H9 (cell line): ENCODE measurements at regions not wholly inside any gene's neighbourhood (a gene's known extent, or its start where the extent isn't known, plus 50 kb on each side); places are given as distances from the start of the nearest gene placed in this dataset.

Source experiments
- DNase-seq: peaks from one replicate; pipeline ENCODE4 v3.0.0-alpha.2; 2017
- H2AFZ ChIP-seq: one replicate; pipeline ENCODE4 v1.6.1; 2013; ENCODE audit warnings: mild to moderate bottlenecking, low read length, control low read depth, moderate library complexity
- H2AK5ac ChIP-seq: 2 replicates; pipeline ENCODE4 v1.6.1; 2013; ENCODE audit warnings: low read length, control low read depth, mixed read lengths; ENCODE audit not compliant: insufficient read length
- H2BK120ac ChIP-seq: one replicate; pipeline ENCODE4 v1.6.1; 2013; ENCODE audit warnings: low read depth, mild to moderate bottlenecking, low read length, control low read depth, inconsistent platforms; ENCODE audit not compliant: poor library complexity, severe bottlenecking
- H2BK12ac ChIP-seq: 2 replicates; pipeline ENCODE4 v1.6.1; 2013; ENCODE audit warnings: low read length, control low read depth, mixed read lengths, low read depth; ENCODE audit not compliant: insufficient read length
- H2BK15ac ChIP-seq: 2 replicates; pipeline ENCODE4 v1.6.1; 2013; ENCODE audit warnings: low read depth, low read length, control low read depth
- H2BK20ac ChIP-seq: one replicate; pipeline ENCODE4 v1.6.1; 2013; ENCODE audit warnings: low read depth, mild to moderate bottlenecking, low read length, control low read depth, inconsistent platforms; ENCODE audit not compliant: poor library complexity, severe bottlenecking
- H2BK5ac ChIP-seq: 2 replicates; pipeline ENCODE4 v1.6.1; 2013; ENCODE audit warnings: low read length, control low read depth, mixed read lengths; ENCODE audit not compliant: insufficient read length
- H3K14ac ChIP-seq: 2 replicates; pipeline ENCODE4 v1.6.1; 2013; ENCODE audit warnings: low read length, control low read depth; ENCODE audit not compliant: insufficient read depth
- H3K18ac ChIP-seq: 2 replicates; pipeline ENCODE4 v1.6.1; 2013; ENCODE audit warnings: low read depth, mild to moderate bottlenecking, mixed read lengths, low read length, control low read depth; ENCODE audit not compliant: insufficient read length
- H3K23ac ChIP-seq: 2 replicates; pipeline ENCODE4 v1.6.1; 2013; ENCODE audit warnings: low read length, control low read depth, mixed read lengths, low read depth; ENCODE audit not compliant: insufficient read length
- H3K23me2 ChIP-seq: 2 replicates; pipeline ENCODE4 v1.6.1; 2013; ENCODE audit warnings: low read depth, mild to moderate bottlenecking, mixed read lengths, low read length, control low read depth; ENCODE audit not compliant: insufficient read length, poor library complexity, severe bottlenecking
- H3K27ac ChIP-seq: 2 replicates; pipeline ENCODE4 v1.5.1; 2013; ENCODE audit warnings: low read length, control low read depth, mixed read lengths, low read depth; ENCODE audit not compliant: insufficient read length
- H3K27me3 ChIP-seq: 2 replicates; pipeline ENCODE4 v1.6.1; 2013; ENCODE audit warnings: low read length, control low read depth, inconsistent platforms; ENCODE audit not compliant: insufficient read depth
- H3K4ac ChIP-seq: 2 replicates; pipeline ENCODE4 v1.6.1; 2013; ENCODE audit warnings: low read depth, mild to moderate bottlenecking, control low read depth, inconsistent platforms, low read length, moderate library complexity
- H3K4me1 ChIP-seq: 2 replicates; pipeline ENCODE4 v1.6.1; 2013; ENCODE audit warnings: low read length, control low read depth, inconsistent platforms; ENCODE audit not compliant: insufficient read depth
- H3K4me2 ChIP-seq: 2 replicates; pipeline ENCODE4 v1.6.1; 2013; ENCODE audit warnings: low read length, control low read depth, mixed read lengths; ENCODE audit not compliant: insufficient read length, insufficient read depth
- H3K56ac ChIP-seq: 2 replicates; pipeline ENCODE4 v1.6.1; 2013; ENCODE audit warnings: low read depth, mild to moderate bottlenecking, mixed read lengths, low read length, control low read depth; ENCODE audit not compliant: insufficient read length
- H3K79me1 ChIP-seq: 2 replicates; pipeline ENCODE4 v1.6.1; 2013; ENCODE audit warnings: low read depth, mild to moderate bottlenecking, moderate library complexity, low read length, control low read depth, inconsistent platforms; ENCODE audit not compliant: insufficient read depth, poor library complexity, severe bottlenecking
- H3K79me2 ChIP-seq: 2 replicates; pipeline ENCODE4 v1.6.1; 2013; ENCODE audit warnings: low read length, control low read depth, inconsistent platforms; ENCODE audit not compliant: insufficient read depth
- H3K9ac ChIP-seq: 2 replicates; pipeline ENCODE4 v1.6.1; 2013; ENCODE audit warnings: low read length, control low read depth, mixed read lengths; ENCODE audit not compliant: insufficient read length; ENCODE audit errors: extremely low read depth
- H3K9me3 ChIP-seq: one replicate; pipeline ENCODE4 v1.6.1; 2013; ENCODE audit warnings: low read depth, low read length, inconsistent platforms; ENCODE audit not compliant: control insufficient read depth
- H3T11ph ChIP-seq: one replicate; pipeline ENCODE4 v1.6.1; 2013; ENCODE audit warnings: mild to moderate bottlenecking, low read length, control low read depth, inconsistent platforms
- H4K20me1 ChIP-seq: one replicate; pipeline ENCODE4 v1.6.1; 2013; ENCODE audit not compliant: control insufficient read depth, insufficient read length, insufficient read depth
- H4K5ac ChIP-seq: 2 replicates; pipeline ENCODE4 v1.6.1; 2013; ENCODE audit warnings: low read depth, mild to moderate bottlenecking, mixed read lengths, low read length, control low read depth; ENCODE audit not compliant: insufficient read length
- H4K8ac ChIP-seq: replicated peaks from 2 replicates; pipeline ENCODE4 v1.6.1; 2013; ENCODE audit warnings: low read length, control low read depth, mixed read lengths, low read depth; ENCODE audit not compliant: insufficient read length
- H4K91ac ChIP-seq: 2 replicates; pipeline ENCODE4 v1.6.1; 2013; ENCODE audit warnings: low read depth, mild to moderate bottlenecking, moderate library complexity, mixed read lengths, low read length, control low read depth; ENCODE audit not compliant: insufficient read length
- H3K27ac Mint-ChIP-seq, 3 experiments: 2 replicates in 2 of 3; 3 replicates in 1 of 3; pipeline ENCODE4 v1.8.0; 2020 to 2021; ENCODE audit warnings: mixed read lengths in 3 of 3, mild to moderate bottlenecking in 1 of 3, moderate library complexity in 1 of 3
- H3K27me3 Mint-ChIP-seq: 2 replicates; pipeline ENCODE4 v1.8.0; 2021; ENCODE audit warnings: low read depth, mild to moderate bottlenecking, moderate library complexity, mixed read lengths
- H3K36me3 Mint-ChIP-seq, 3 experiments: 2 replicates in 2 of 3; 3 replicates in 1 of 3; pipeline ENCODE4 v1.8.0; 2020 to 2021; ENCODE audit warnings: low read depth in 3 of 3, mixed read lengths in 3 of 3; ENCODE audit not compliant: insufficient read depth in 1 of 3
- H3K4me1 Mint-ChIP-seq, 2 experiments: 2 replicates each; pipeline ENCODE4 v1.8.0; 2020; ENCODE audit warnings: mixed read lengths in 2 of 2
- H3K4me3 Mint-ChIP-seq, 2 experiments: 2 replicates in 1 of 2; 3 replicates in 1 of 2; pipeline ENCODE4 v1.8.0; 2020 to 2021; ENCODE audit warnings: mild to moderate bottlenecking in 2 of 2, mixed read lengths in 2 of 2, moderate library complexity in 1 of 2
- H3K9me3 Mint-ChIP-seq, 2 experiments: 2 replicates in 1 of 2; 3 replicates in 1 of 2; pipeline ENCODE4 v1.8.0; 2020; ENCODE audit warnings: mild to moderate bottlenecking in 2 of 2, mixed read lengths in 2 of 2, moderate library complexity in 1 of 2
- WGBS: extraction: QIAGEN DNeasy Blood & Tissue Kit; methylation state at CpG from one replicate; pipeline ENCODE4 v1.1.7; 2013; ENCODE audit warnings: missing lambda C conversion rate, low lambda C conversion rate, mixed read lengths; ENCODE audit not compliant: insufficient read length; ENCODE audit errors: extremely low coverage; 5-methylcytosine and 5-hydroxymethylcytosine counted together
- TF ChIP-seq, protein P1 (sequence below): fragments of 200-600 bp; sonication (generic); conservative IDR thresholded peaks from 3 replicates; pipeline ENCODE4 v1.8.0; 2021; ENCODE audit warnings: antibody characterized with exemption, mild to moderate bottlenecking

DNA sequence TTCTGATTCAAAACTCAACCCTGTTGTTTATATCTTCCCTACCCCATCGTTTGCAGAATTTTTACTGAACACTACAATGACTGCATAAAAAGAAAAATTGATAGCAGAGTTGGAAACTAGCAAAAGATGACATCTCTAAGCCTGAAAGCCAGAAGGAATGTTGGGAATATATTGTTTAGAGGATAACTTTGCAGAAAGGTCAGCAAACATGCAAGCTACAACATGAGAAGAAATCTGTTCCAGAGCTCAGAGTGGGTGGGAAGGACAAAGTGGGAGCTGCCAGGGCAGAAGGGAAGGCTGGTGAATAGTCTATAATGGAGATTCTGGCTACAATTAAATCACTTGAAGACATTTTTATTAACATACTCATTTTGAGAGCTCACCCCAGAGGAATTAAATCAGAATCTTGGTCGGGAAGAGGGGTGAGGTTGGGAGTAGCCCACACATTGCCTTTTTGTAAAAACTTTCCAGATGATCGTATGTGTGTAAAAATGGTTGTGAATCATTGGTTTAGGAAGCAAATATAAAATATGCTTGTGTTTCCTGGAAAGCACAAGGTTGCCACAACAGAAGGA lies 574.8 kb downstream of the FLRT2 start:
- Histone ChIP-seq H2AFZ (no peak overlapping the region), H3K14ac (no peak overlapping the region), H2AK5ac (no peak overlapping the region), H3K79me2 (no peaks in the 10 kb centered on the region), H3K56ac (no peak overlapping the region), H3K4me1 (no peaks in the 10 kb centered on the region), H3K18ac (no peak overlapping the region), H3K27ac (no peak overlapping the region), H3K23ac (no peak overlapping the region), H2BK120ac (no peak overlapping the region), H4K20me1 (no peaks in the 10 kb centered on the region), H3K4me2 (no peak overlapping the region), H2BK15ac (no peak overlapping the region), H2BK5ac (no peak overlapping the region), H4K5ac (no peak overlapping the region), H3K4ac (no peak overlapping the region), H4K91ac (no peak overlapping the region), H4K8ac (no peak overlapping the region), H3K79me1 (no peaks in the 10 kb centered on the region), H3K9me3 (no peaks in the 10 kb centered on the region), H3K9ac (no peak overlapping the region), H2BK12ac (no peak overlapping the region), H3K23me2 (no peaks in the 10 kb centered on the region), H2BK20ac (no peak overlapping the region), H3T11ph (no peak overlapping the region), H3K27me3 (no peaks in the 10 kb centered on the region)
- no CpG with 5 or more reads among the region's 3 CpGs for WGBS
- H3K27ac Mint-ChIP-seq: no peak overlapping the region
- TF ChIP-seq, protein P1, sequence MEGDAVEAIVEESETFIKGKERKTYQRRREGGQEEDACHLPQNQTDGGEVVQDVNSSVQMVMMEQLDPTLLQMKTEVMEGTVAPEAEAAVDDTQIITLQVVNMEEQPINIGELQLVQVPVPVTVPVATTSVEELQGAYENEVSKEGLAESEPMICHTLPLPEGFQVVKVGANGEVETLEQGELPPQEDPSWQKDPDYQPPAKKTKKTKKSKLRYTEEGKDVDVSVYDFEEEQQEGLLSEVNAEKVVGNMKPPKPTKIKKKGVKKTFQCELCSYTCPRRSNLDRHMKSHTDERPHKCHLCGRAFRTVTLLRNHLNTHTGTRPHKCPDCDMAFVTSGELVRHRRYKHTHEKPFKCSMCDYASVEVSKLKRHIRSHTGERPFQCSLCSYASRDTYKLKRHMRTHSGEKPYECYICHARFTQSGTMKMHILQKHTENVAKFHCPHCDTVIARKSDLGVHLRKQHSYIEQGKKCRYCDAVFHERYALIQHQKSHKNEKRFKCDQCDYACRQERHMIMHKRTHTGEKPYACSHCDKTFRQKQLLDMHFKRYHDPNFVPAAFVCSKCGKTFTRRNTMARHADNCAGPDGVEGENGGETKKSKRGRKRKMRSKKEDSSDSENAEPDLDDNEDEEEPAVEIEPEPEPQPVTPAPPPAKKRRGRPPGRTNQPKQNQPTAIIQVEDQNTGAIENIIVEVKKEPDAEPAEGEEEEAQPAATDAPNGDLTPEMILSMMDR: no peak
- peaks cover 2 to 12% (median 9%) of the 10 kb centered on the region in 3 experiments; a peak in 4 of 7 replicates for H3K36me3 Mint-ChIP-seq
- no peak for DNase-seq
- no peak overlapping the region for H3K4me3 Mint-ChIP-seq
- peaks cover 10 to 18% of the 10 kb centered on the region in 2 experiments; a peak in 4 of 5 replicates for H3K9me3 Mint-ChIP-seq
- H3K4me1 Mint-ChIP-seq: peaks cover 9 to 10% of the 10 kb centered on the region in 2 experiments; a peak in 3 of 4 replicates
- H3K27me3 Mint-ChIP-seq: no peaks in the 10 kb centered on the region
